Upper lobe of left lung (tissue), 6 donors: ENCODE measurements at regions not wholly inside any gene's neighbourhood (a gene's known extent, or its start where the extent isn't known, plus 50 kb on each side); places are given as distances from the start of the nearest gene placed in this dataset.

Experiments
- ATAC-seq, 2 donors: fragments of 200-7000 bp; cut with Tn5 transposase; one replicate each; pipeline ENCODE4 v1.9.1; 2022; ENCODE audit warnings: mild to moderate bottlenecking in 2 of 2, moderate library complexity in 2 of 2; ENCODE audit not compliant: low FRiP score in 2 of 2
- DNase-seq, 2 donors: peaks; one replicate each; pipeline ENCODE4 v3.0.0-alpha.2; 2019 to 2020
- H3K27ac ChIP-seq, 4 donors: fragments of 200-600 bp; sonication (generic); one replicate each; pipeline ENCODE4 v1.5.1; 2016 to 2019
- H3K27me3 ChIP-seq, 4 donors: fragments of 200-600 bp; sonication (generic); one replicate each; pipeline ENCODE4 v1.5.1; 2017 to 2019
- H3K36me3 ChIP-seq, 4 donors: fragments of 200-600 bp; sonication (generic); one replicate each; pipeline ENCODE4 v1.5.1; 2016 to 2019
- H3K4me1 ChIP-seq, 4 donors: fragments of 200-600 bp; sonication (generic); one replicate each; pipeline ENCODE4 v1.5.1; 2018 to 2019
- H3K4me3 ChIP-seq, 4 donors: fragments of 200-600 bp; sonication (generic); one replicate each; pipeline ENCODE4 v1.5.1; 2017 to 2019; ENCODE audit warnings: mild to moderate bottlenecking in 2 of 4, moderate library complexity in 1 of 4
- H3K9me3 ChIP-seq, 4 donors: fragments of 200-600 bp; sonication (generic); one replicate each; pipeline ENCODE4 v1.5.1; 2018 to 2019
- CTCF ChIP-seq, 6 experiments: fragments of 450-650 bp in 4 of 6; fragments of 200-600 bp in 2 of 6; sonication (generic) in 2 of 6; IDR thresholded peaks; one replicate each; pipeline ENCODE4 v1.5.1; 2016 to 2019; ENCODE audit warnings: antibody characterized with exemption in 6 of 6
- EP300 ChIP-seq, 4 donors: sonication (generic); formaldehyde crosslinking; IDR thresholded peaks; one replicate each; pipeline ENCODE4 v1.5.1; 2017; ENCODE audit warnings: antibody characterized with exemption in 4 of 4, control low read depth in 2 of 4
- POLR2A ChIP-seq, 4 donors: fragments of 450-650 bp; IDR thresholded peaks; one replicate each; pipeline ENCODE4 v1.5.1; 2016 to 2017; ENCODE audit warnings: antibody characterized with exemption in 4 of 4, mild to moderate bottlenecking in 2 of 4
- POLR2AphosphoS5 ChIP-seq, 2 donors: sonication (generic); formaldehyde crosslinking; IDR thresholded peaks; one replicate each; pipeline ENCODE4 v1.5.1; 2017; ENCODE audit warnings: antibody characterized with exemption in 2 of 2
- WGBS, 2 donors: methylation state at CpG; one replicate each; pipeline ENCODE4 v1.1.5; 2017 to 2018; 5-methylcytosine and 5-hydroxymethylcytosine counted together
- donor health status: DM: no; HTN: no; CAD: no; lungs with moderate emphysema.
- donor health status: DM: no; HTN: yes; CAD: no; lungs with severe emphysema.

DNA sequence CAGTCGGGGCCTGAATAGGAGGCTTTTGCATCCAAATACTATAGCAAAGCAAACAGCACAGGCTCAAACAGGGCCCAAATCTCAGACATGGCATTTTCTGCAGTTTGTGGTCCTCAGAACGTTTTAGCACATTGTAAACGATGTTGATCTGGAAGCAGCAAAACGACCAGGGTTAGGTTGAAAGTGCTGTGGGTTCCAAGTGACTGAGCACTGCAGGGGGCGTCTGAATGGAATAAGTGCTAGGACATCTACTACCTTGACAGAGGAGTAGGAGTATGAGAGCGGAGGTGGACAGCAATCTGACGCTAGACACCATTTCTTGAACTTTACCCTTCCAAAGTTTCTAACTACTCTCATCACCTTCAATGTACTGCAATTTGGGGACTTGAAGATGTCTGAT is 214.9 kb downstream of the BARHL2 start:
- DNase-seq (no peak), ATAC-seq (no peak)
- no peaks in the 10 kb centered on the region for H3K27me3 ChIP-seq
- WGBS, 2 donors, result 72% methylated on average over 7 of the region's 7 CpGs
- no peak overlapping the region for H3K27ac ChIP-seq
- no peaks in the 10 kb centered on the region for H3K9me3 ChIP-seq
- no peak for TF ChIP-seq CTCF (IDR thresholded peaks at IDR 0.05)
- TF ChIP-seq POLR2AphosphoS5 (IDR thresholded peaks at IDR 0.05), result no peak
- TF ChIP-seq POLR2A (IDR thresholded peaks at IDR 0.05), result no peak
- no peak for TF ChIP-seq EP300 (IDR thresholded peaks at IDR 0.05)
- H3K4me3 ChIP-seq, result no peak overlapping the region
- H3K4me1 ChIP-seq, result no peaks in the 10 kb centered on the region
- no peaks in the 10 kb centered on the region for H3K36me3 ChIP-seq

GRCh38 chr1:90501281-90501680 is 215.8 kb downstream of the BARHL2 start:
- Histone ChIP-seq H3K4me1 (no peaks in the 10 kb centered on the region), H3K4me3 (no peak overlapping the region), H3K27me3 (no peaks in the 10 kb centered on the region), H3K36me3 (no peaks in the 10 kb centered on the region), H3K27ac (no peak overlapping the region), H3K9me3 (no peaks in the 10 kb centered on the region)
- WGBS, 2 donors, result 65 to 71% methylated on average over 3 of the region's 3 CpGs
- no peak for ATAC-seq
- DNase-seq, result no peak
- TF ChIP-seq POLR2A (IDR thresholded peaks at IDR 0.05) (no peak), POLR2AphosphoS5 (IDR thresholded peaks at IDR 0.05) (no peak), EP300 (IDR thresholded peaks at IDR 0.05) (no peak), CTCF (IDR thresholded peaks at IDR 0.05) (no peak)

GRCh38 chr1:90494748-90495282 is 222.3 kb downstream of the BARHL2 start:
- Histone ChIP-seq H3K4me1 (no peaks in the 10 kb centered on the region), H3K36me3 (no peaks in the 10 kb centered on the region), H3K27me3 (no peaks in the 10 kb centered on the region), H3K4me3 (no peak overlapping the region), H3K27ac (no peak overlapping the region), H3K9me3 (no peaks in the 10 kb centered on the region)
- DNase-seq, result no peak
- TF ChIP-seq POLR2A (IDR thresholded peaks at IDR 0.05) (no peak), CTCF (IDR thresholded peaks at IDR 0.05) (no peak), POLR2AphosphoS5 (IDR thresholded peaks at IDR 0.05) (no peak), EP300 (IDR thresholded peaks at IDR 0.05) (no peak)
- 80 to 85% methylated on average over 10 to 11 of the region's 11 CpGs for WGBS, 2 donors
- no peak for ATAC-seq

DNA sequence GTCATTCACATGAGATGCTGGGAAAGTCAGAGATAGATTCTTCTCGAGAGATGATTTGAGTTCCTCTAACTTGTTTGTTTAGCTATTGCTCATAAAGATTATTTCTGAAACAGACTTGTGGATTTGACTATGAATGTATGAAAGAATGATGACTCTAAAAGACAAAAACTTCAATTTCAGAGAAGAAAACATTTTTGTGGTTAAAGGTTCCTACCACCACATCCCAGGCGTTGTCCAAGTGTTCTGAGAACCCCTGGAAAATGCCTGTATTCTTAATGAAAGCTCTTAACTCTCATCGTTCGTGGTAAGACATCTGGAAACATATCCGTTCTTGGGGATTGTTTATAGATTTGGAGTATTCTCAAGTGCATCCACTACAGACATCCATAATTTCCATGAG is 228.7 kb downstream of the BARHL2 start:
- no peaks in the 10 kb centered on the region for H3K36me3 ChIP-seq
- ATAC-seq (no peak), DNase-seq (no peak)
- TF ChIP-seq EP300 (IDR thresholded peaks at IDR 0.05), result no peak
- no peak for TF ChIP-seq POLR2A (IDR thresholded peaks at IDR 0.05)
- no peak for TF ChIP-seq POLR2AphosphoS5 (IDR thresholded peaks at IDR 0.05)
- no peak for TF ChIP-seq CTCF (IDR thresholded peaks at IDR 0.05)
- no peak overlapping the region for H3K27ac ChIP-seq
- no peaks in the 10 kb centered on the region for H3K9me3 ChIP-seq
- no peaks in the 10 kb centered on the region for H3K4me1 ChIP-seq
- WGBS, 2 donors, result 59 to 79% methylated on average over 5 of the region's 5 CpGs
- H3K4me3 ChIP-seq, result no peak overlapping the region
- H3K27me3 ChIP-seq, result no peaks in the 10 kb centered on the region

GRCh38 chr1:90486996-90487395 is 230.1 kb downstream of the BARHL2 start:
- TF ChIP-seq POLR2AphosphoS5 (IDR thresholded peaks at IDR 0.05), result no peak
- no peak for TF ChIP-seq EP300 (IDR thresholded peaks at IDR 0.05)
- no peak for TF ChIP-seq POLR2A (IDR thresholded peaks at IDR 0.05)
- no peak for TF ChIP-seq CTCF (IDR thresholded peaks at IDR 0.05)
- WGBS, 2 donors, result 76 to 79% methylated on average over 3 of the region's 3 CpGs
- no peak overlapping the region for H3K4me3 ChIP-seq
- H3K9me3 ChIP-seq, result no peaks in the 10 kb centered on the region
- no peaks in the 10 kb centered on the region for H3K36me3 ChIP-seq
- no peak for ATAC-seq
- no peaks in the 10 kb centered on the region for H3K4me1 ChIP-seq
- no peak for DNase-seq
- H3K27me3 ChIP-seq, result no peaks in the 10 kb centered on the region
- no peak overlapping the region for H3K27ac ChIP-seq
